HL-60 (cell line): ENCODE measurements at regions not wholly inside any gene's neighbourhood (a gene's known extent, or its start where the extent isn't known, plus 50 kb on each side); places are given as distances from the start of the nearest gene placed in this dataset.

Source experiments
- CTCF ChIP-seq: IDR thresholded peaks from one replicate; pipeline ENCODE4 v1.5.1; 2011; ENCODE audit warnings: low read length, control low read depth, inconsistent platforms; ENCODE audit not compliant: insufficient read depth
- POLR2AphosphoS5 ChIP-seq: IDR thresholded peaks from 2 replicates; pipeline ENCODE4 v1.6.1; 2012; ENCODE audit warnings: low read depth
- TF ChIP-seq, protein P1 (sequence below): IDR thresholded peaks from 2 replicates; pipeline ENCODE4 v1.6.1; 2012; ENCODE audit warnings: low read depth; ENCODE audit not compliant: insufficient replicate concordance

GRCh38 chr3:162274070-162274469 lies 777.5 kb downstream of the OTOL1 start:
- TF ChIP-seq CTCF (no peak), POLR2AphosphoS5 (no peak)
- TF ChIP-seq, protein P1, sequence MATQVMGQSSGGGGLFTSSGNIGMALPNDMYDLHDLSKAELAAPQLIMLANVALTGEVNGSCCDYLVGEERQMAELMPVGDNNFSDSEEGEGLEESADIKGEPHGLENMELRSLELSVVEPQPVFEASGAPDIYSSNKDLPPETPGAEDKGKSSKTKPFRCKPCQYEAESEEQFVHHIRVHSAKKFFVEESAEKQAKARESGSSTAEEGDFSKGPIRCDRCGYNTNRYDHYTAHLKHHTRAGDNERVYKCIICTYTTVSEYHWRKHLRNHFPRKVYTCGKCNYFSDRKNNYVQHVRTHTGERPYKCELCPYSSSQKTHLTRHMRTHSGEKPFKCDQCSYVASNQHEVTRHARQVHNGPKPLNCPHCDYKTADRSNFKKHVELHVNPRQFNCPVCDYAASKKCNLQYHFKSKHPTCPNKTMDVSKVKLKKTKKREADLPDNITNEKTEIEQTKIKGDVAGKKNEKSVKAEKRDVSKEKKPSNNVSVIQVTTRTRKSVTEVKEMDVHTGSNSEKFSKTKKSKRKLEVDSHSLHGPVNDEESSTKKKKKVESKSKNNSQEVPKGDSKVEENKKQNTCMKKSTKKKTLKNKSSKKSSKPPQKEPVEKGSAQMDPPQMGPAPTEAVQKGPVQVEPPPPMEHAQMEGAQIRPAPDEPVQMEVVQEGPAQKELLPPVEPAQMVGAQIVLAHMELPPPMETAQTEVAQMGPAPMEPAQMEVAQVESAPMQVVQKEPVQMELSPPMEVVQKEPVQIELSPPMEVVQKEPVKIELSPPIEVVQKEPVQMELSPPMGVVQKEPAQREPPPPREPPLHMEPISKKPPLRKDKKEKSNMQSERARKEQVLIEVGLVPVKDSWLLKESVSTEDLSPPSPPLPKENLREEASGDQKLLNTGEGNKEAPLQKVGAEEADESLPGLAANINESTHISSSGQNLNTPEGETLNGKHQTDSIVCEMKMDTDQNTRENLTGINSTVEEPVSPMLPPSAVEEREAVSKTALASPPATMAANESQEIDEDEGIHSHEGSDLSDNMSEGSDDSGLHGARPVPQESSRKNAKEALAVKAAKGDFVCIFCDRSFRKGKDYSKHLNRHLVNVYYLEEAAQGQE = no peak
